T follicular helper cell (primary cell): ENCODE measurements at regions not wholly inside any gene's neighbourhood (a gene's known extent, or its start where the extent isn't known, plus 50 kb on each side); places are given as distances from the start of the nearest gene placed in this dataset.
"Not testable (repeated sequence)": the region's sequence is repeated elsewhere in the genome, so short reads cannot be mapped to it uniquely, and the experiment has no call there.

Experiments used
- DNase-seq: peaks from one replicate; pipeline ENCODE4 v3.0.0-alpha.2; 2020; ENCODE audit warnings: low read depth

DNA sequence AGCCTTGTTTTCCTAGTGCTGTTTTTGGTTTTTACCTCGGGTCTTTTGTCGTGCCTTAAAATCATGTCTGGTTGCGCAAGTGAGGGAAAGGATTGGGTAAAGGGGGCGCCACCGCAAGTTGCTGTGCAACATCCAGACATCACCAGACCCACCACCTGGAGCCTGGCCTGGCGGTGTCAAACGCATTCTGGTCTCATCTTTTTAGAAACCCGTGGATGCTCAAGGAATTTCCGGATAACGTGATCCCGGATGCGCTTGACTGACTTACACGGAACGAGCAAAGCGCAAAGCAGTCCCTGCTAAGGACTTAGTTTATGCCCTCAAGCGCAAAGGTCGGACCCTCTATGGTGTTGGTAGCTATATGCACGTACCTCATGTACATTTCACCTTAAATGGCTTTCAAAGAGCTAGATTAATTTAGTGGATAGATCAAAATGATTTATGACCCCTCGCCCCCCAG is 105.2 kb downstream of the OR2B2 start:
- DNase-seq: no peak

DNA sequence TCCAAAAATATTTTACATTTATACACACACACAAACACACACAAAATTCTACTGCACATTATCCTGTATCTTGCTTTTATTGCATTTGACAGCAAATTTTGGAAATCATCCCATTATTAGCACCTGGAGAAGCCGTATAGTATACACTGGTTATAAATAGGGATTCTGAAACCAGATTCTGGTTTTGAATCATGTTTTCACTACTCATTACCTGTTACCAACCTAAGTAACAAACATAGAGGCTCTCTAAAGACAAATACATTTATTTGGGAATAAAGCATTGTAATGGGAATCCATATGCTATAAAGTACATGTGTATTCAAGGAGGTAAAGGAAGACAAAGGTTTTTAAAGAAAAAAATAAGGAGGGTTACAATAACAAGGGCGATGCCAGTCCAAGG is 106.8 kb downstream of the OR2B2 start:
- DNase-seq: no peak

DNA sequence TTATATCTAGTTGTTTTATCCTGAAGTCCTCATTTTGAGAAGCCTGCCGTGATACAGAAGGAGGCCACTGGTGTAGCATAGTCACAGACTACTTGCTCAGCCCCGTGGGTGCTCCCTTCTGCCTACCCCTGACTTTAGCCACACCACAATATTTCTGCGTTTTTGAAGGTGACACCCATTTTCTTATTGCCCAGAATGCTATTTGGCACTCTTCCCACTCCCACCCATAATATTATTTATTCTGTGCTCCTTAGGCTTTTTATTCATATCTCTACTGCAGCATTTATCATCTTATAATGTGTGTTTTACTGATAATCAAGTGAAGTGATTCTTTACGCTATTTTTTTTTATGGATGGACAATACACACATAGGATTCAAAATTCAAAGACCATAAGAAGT is 107.3 kb downstream of the OR2B2 start:
- no peak for DNase-seq

DNA sequence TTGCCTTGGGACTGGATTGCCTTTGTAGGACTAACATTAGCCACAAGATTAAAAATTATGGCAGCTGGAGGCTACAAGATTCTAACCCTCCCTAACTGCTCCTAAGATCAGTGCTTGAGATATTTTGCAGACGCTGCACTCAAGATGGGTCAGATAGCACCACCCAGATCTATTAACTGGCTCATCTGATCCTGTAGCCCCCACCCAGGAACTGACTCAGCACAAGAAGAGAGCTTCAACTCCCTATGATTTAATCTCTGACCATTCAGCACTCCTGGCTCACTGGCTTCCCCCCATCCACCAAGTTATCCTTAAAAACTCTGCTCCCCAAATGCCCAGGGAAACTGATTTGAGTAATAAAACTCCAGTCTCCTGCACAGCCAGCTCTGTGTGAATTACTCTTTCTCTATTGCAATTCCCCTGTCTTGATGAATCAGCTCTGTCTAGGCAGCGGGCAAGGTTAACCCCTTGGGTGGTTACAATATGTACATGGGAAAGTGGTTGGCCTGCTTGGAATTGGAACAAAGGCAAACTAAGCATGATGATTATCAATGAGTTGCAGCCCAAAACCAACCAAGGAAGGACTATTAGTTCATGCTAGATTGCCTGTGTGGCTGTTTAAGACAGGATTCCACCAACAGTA is 111.3 kb downstream of the OR2B2 start:
- DNase-seq: no peak

DNA sequence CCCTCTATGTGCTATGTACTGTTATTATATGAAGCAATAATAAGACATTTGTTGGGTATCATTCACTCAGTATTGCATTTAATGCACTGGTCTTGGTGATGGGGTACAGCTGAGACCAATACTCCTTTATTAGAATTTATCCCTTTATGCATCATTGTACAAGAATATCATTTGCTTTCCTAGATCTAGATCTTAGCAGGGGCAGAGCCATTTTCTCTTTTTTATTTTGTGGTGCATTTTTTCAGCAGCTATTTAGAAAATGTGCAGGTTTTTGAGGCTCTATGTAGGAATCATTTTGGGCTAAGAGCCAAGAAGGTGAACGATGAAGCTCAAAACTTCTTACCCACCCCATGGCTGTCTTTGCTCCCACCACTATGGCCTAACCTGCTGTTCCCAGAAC is 114.2 kb downstream of the OR2B2 start:
- no peak for DNase-seq

DNA sequence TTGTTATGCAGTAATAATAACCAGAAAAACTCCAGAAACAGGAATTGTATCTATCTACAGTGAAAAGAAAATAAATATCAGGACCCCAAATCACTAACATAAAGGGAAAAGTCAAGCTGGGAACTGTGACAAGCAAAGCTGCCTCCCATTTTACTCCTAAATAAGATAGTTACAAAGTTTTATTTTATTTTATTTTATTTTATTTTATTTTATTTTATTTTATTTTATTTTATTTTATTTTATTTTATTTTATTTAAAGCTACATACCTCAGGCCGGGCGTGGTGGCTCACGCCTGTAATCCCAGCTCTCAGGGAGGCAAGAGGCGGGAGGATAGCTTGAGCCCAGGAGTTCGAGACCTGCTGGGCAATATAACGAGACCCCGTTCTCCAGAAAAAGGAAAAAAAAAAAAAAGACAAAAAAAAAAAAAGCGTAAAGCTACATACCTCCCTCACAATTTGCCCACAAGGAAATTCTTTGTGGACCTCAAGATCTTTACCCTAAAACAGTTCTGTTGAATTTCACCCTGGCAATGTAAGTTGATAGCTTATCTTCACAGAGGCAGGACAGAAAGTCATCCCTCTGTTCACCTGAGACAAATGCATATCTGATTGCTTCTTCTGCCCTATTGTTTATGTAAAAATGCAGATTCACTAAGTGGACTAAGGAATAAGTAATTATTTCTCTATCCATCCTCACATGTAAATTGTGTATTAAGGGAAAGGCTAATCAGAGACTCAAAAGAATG is 115.3 kb downstream of the OR2B2 start:
- DNase-seq: not testable (repeated sequence)

DNA sequence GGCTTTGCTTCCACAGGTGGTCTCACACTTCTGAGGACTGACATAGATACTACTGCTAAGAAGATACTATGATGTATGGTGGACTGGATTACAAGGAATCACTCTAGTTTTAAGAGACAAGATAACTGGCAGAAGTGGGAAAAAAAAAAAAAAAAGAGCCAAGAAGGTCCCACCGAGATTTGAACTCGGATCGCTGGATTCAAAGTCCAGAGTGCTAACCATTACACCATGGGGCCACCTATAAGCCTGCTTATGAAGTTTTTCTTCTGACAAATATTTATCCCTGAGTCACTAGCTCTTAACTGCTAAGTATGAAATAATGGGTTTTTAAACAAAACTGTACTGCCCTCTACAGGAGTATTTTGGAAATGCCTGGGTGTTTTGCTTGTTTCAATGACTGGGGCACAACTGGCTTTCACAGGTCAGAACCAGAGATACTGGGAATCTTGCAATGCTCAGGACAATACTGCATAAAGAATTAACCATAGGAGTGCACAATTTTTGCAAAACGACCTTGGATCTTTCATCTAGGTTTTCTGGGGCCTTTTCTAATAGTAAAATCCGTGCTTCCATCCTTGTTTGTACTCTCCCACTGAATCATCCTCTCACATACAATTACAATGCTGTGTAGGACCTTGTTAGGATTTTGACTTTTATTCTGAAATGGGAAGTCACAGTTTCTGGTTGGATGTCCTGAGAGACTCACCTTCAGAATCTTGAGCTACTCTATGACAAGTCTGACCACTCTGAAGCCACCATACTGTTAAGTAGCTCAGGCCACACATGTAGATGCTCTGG is 116.3 kb downstream of the OR2B2 start:
- peak; percentile 35 for DNase-seq

DNA sequence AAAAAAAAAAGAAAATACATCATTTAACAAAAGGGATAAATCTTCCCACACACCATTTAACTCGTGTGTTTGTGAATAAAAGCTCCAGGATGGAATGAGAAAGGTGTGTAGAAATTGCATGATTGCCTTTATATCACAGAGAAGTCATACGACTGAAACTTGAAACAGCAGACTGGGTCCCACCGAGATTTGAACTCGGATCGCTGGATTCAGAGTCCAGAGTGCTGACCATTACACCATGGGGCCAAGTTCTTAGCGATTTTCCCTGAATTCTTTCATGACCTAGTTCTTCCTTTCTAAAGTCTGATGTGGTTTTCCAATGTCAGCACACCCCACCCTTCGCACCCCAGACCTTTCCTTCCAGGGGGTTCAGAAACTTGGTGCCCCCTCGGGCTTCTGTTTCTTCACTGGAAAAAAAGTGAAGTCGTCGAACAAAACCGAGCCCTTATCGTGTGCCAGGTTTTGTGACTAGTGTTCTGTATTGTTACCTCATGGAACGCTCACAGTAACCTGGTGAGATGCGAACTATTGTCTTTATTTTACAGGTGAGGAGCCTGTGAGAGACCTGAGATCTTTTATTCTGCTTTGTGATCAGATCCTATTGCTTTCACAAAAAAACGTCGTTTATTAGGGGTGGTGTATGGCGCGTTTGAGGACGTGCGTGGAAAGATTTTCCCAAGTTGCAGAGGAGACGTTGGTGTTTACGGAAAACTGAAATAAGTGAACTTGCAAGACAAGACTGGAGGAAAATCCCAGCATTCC is 120.8 kb downstream of the OR2B2 start:
- DNase-seq: no peak

DNA sequence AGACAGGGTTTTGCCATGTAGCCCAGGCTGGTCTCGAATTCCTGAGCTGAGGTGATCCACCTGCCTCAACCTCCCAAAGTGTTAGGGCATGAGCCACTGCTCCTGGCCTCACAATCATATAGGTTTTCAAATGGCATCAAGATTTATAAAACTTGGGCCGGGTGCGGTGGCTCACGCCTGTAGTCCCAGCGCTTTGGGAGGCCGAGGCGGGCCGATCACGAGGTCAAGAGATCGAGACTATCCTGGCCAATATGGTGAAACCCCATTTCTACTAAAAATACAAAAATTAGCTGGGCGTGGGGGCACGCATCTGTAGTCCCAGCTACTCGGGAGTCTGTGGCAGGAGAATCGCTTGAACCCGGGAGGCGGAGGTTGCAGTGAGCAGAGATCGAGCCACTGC is 123.8 kb downstream of the OR2B2 start:
- DNase-seq: not testable (repeated sequence)

DNA sequence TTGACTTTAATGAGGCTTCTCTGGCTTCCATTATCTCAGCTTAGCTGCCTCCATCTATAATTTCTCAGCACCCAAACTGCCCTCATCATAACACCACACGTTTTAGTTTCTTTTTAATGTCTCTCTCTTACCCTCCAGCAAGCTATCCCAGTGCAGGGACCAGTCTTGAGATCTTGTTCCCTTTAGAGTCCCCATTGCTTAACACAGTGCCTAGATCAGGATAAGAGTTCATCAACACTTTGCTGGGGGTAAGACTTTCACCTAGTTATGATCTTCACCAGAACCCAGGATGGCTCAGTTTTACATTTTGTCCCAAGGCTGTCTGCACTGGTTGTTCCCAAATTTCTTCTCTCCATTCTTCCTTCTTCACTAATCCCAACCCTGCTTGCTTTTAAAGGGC is 126.1 kb downstream of the OR2B2 start:
- no peak for DNase-seq

DNA sequence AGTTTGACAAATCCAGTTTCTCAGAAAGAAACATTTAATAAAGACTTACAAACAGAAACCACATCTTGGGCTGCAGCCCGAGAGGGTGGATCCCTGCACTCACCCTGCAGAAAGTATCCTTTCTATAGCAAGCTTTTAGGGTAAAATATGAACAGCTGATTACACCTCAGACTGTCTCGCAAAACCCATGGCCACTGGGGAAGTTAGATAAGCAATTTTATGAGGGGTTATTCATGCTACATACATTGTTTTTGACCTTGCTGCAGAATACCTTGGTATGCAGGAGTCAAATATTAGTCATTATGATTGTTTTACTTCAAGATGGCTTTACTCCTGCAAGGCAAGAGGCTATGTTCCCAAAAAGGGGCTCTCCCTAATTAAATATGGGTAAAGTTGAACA is 126.9 kb downstream of the OR2B2 start:
- DNase-seq: no peak

DNA sequence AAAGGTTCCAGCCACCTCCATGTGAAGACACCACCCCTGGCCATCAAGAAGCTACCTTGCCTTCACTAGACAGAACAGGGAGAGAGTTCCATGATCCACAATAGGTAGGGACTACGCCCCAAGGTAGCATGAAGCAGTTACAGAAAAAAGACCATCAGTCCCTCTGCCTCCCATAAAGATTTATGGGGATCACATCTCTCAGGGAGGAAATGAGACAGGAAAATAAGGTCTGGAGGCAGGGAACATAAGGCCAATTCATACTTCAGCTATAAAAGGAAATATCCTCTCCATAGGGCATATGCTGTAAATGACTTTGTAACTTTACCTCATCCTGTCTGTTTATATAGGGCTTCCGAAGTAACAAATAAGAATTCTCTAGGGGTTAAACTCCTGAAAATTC is 129.4 kb downstream of the OR2B2 start:
- DNase-seq: no peak

DNA sequence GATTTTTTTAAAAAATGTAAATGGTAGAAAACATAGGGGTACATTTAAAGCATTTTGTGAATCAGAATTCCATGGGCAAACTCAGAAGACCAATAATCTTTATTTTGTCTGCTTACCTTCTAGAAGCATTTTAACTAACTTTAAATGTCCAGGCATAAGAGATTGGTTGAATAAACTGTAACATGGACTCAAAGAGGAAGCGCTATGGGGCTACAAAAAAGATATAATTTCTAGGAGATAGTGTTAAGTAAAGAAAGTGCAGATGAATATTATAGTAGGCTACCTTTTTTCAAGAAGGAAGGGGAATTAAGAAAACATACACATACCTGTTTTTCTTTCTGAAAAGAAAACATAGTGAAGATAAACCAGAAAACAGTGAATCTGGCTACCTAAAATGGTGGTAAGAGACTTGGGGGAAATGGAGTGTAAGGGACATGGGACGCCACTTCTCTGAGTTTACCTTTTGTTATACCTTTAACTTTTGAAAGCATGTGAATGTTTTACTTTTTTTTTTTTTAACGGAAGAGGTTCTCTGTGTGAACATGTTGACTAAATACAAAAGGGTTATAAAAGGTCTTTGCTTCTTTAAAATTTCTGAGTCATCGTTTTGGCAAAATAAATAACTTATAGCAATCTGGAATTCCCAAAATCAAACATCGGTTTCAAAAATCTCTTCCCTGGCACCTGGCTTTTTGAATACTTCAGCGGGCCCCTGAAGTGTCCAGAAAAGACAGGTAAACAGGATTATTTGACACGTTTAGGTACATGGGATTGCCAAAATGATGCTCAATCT is 133.4 kb downstream of the OR2B2 start:
- no peak for DNase-seq

DNA sequence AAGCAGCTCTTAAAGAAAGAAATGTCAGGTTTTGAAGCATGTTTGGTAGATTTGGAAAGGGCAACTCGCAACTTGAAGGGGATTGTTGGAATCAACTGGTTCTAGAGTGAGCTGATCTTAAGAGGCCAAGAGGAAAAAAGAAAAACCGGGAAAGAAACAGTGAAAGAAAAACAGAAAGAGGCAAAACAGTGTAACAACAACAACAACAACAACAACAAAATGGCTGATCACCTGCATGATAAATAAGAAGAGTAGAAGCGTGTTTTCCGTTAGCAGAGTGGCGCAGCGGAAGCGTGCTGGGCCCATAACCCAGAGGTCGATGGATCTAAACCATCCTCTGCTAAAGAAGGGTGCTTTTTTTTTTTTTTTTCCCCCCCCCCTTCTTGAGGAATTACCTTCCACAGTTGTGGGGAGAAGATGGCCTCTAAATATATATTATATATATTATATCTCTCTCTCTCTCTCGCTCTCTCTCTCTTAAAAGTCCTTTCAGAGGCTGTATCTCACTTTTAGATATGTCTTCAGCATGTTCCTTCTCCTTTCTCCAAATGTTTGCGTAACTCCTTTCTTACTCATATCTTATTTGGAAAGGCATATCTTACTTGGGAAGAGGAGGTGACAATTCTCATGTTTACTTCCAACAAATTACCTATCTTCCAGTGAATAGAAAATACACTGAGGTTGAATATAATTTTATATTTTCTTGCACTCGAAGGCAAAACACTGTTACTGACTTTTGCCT is 134.4 kb downstream of the OR2B2 start:
- DNase-seq: no peak

DNA sequence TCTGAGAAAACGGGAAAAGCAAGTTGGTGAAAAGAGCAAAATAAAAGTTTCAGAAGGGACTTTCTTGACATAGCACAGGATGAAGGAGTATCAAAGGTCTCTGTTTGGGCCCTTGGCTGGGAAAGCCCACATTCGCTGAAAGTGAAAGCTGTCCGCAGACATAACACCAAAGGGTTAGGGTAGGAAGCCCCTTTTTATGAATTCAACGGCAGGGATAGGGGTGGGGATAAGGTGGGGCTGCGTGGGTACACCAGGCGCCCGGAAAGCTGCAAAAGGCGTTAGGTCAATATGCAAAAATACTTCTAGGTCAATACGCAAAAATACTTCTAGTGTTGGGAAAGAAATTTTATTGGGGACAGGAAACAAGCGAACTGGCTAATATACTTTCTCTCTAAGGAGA is 135.1 kb downstream of the OR2B2 start:
- DNase-seq: no peak

DNA sequence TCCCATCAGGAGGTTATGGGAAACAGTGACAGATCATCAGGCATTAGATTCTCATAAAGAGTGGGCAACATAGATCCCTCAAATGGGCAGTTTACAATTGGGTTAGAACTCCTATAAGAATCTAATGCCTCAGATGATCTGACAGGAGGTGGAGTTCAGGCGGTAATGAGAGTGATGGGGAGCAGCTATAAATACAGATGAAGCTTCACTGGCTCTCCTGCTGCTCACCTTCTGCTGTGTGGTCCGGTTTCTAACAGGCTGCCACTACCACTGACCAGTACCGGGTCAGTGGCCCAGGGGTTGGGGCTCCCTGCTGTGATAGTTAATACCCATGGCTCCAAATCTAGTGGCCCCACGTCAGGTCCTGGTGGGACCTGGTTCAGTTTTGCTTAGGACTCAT is 135.7 kb downstream of the OR2B2 start:
- no peak for DNase-seq

DNA sequence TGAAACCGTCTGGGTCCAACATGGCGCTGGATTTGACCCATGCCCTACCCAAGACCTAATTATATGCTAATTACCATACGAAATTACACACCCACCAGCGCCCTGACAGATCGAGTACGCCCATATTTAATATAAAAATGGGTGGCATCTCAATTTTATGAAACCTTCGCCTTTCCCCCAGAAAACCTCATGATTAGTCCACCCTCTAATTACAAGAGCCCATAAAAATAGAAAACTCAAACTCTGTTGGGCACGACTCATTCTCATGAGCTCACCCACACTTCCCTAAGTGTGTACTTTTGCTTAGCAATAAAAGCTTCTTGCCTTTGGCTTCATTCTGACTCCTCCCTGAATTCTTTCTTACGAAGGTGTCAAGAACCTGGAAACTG is 136.4 kb downstream of the OR2B2 start:
- no peak for DNase-seq

DNA sequence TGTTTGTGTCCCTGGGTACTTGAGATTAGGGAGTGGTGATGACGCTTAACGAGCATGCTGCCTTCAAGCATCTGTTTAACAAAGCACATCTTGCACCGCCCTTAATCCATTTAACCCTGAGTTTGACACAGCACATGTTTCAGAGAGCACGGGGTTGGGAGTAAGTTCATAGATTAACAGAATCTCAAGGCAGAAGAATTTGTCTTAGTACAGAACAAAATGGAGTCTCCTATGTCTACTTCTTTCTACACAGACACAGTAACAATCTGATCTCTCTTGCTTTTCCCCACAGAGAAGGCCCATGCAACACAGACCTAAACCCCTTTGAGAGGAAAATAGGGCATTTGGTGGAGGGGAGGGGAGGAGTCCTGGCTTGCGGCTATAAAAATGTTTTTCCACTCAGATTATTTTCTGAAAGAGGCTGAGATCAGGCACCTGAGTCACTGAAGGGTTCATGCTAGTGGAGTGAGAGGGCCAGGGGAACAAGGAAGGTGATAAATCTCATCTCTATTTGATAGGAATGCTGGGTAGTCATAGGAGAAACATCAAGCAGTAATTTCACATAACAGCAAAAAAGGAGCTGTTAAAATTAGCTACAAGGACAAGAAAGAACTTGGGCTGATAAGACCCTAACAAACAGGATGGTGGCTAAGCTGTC is 136.9 kb downstream of the OR2B2 start:
- DNase-seq: not testable (repeated sequence)

DNA sequence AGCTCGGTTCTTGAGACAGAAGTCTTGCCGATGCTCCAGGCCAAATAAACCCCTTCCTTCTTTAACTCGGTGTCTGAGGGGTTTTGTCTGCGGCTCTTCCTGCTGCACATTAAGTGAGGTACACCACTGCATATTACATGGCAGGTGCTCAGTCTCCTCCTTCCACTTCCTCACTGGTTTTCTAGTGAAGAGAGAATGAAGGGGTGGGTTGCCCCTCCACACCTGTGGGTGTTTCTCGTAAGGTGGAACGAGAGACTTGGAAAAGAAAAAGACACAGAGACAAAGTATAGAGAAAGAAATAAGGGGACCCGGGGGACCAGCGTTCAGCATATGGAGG is 138.0 kb downstream of the OR2B2 start:
- DNase-seq: not testable (repeated sequence)
